GM21423 (cell line): ENCODE measurements at regions not wholly inside any gene's neighbourhood (a gene's known extent, or its start where the extent isn't known, plus 50 kb on each side); places are given as distances from the start of the nearest gene placed in this dataset.

Experiments used
- ATAC-seq: cut with Tn5 transposase; IDR thresholded peaks from one replicate; pipeline ENCODE4 v1.9.1; 2021; ENCODE audit warnings: mild to moderate bottlenecking, moderate library complexity; ENCODE audit not compliant: unreplicated experiment

DNA sequence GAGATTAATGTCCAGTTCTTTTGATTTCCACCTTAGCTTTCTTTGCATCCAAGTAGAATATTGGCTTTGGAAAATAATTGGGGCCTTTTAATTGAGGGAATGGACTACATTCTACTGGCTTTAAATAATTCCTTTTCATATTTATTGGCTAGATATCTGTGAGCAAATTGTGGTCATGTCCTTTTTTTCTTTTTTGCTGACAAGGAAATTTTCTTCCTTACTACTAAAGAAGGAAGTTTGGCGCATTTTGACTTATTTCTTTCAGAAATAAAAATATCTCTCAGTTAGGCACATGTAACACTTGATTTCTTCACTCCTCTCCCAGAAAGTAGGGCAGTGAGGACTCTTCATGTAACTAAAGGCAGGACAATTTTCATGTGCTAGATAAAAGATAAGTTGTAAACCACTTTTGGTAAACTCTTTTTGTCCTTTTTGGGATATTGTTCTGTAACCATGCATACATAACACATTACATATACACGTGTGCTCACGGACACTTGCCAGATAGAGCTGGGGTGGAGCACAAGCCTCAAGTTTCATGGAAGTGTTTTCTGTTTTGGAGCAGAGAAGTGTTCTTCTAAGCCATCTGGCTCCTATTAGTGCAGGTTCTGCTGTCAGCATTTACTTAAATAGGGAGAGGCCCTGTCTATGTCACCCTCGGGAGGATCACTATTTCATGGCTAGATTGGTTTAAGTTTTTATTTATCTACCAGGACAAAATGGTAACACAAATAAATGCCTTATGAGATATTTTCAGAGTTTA lies 85.1 kb upstream of the LRIG3 start:
- no peak for ATAC-seq

DNA sequence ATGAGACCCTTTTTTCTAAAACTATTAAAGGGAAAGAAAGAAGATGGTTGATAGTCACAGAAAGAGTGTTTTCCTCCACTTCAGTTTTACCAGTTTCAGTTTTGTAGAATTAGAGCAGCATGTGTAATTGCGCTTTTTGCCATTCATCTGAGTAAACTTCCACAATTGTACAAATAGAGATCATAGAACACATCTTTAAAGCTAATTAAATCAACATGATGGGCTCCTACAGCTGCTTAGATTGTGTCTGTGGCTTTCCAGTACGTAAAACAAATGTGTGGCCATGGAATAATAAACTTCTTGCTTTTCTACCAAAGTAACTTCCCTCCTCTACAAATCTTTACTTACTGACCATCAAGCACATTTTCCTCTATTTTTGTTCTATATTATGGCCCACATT lies 84.2 kb upstream of the LRIG3 start:
- ATAC-seq, result no peak

DNA sequence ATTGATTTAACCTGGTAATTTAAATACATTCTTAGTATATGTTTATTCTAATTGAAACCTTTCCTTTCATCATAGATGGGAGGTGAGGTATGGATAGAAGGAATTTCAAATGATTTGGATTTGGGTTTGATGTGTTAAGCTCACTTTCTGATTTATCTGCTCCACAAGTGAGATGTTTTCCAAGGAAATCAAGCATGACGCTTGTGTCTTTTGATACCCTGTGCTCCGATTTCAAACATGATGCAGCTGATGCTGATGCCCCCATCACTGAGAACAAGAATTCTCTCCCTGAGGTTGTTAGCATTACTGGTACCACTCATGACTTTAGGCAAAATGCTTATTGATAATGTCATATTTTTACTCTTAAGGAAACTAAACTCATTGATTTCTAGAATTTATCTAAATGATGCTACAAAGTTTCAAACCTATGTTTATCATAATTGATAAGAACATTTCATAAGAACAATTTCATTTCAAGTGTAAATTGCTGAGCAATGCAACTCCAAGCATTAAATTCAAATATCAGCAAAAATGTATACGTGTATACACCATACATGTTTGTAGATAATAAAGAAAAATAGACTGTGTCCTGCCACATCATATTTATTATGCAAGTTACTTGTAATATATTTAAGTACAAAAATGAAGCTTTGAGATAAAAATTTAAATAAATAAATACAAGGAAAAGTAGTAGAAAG lies 75.5 kb upstream of the LRIG3 start:
- no peak for ATAC-seq

DNA sequence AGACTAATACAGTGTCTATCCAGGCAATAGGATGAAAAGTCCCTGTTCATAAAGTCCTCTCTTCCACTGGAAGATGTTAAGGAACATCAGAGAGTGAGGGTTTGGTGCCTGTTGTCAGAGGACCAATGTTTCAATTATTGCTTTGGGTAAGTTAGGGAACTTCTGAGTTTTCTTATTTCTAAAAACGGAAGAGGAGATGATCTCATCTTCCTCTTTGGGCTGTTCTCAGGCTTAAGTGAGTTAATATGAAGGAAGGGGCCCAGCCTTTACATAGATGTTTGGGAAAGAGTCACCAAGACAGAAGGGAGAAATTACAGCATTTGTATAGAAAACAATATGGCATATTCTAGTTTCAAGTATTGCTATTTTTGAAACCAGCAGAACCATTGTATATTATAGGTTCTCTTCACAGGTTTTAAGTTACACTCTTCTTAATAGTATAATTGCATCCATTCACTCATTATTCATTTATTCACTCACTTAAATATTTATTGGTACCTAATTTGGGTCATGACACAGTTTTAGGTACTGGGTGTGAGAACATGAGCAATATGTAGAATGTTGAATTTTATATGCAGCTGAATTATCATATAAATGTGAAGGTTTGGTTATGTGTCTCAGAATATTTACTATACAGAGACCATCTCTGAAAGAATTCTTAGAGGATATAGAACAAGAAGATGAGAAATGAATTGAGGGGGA lies 68.5 kb upstream of the LRIG3 start:
- ATAC-seq, result no peak

GRCh38 chr12:58981961-58982360 lies 61.7 kb upstream of the LRIG3 start:
- no peak for ATAC-seq

DNA sequence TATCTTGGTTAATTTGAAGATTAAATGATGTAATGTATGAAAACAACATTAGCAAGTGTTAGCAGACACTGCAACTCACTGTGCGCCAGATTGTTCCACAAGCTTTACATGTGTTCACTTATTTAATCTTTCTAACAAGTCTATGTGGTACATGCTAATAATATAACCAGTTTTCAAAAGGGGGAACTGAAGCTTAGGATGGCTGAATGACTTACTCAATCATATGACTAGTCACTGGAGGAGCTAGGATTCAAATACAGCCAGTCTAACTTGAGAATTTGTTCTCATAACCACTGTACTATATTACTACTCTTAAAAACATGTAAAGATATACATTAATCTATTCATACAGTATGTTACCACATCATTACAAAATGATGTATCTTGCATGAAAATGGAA lies 60.5 kb upstream of the LRIG3 start:
- no peak for ATAC-seq

DNA sequence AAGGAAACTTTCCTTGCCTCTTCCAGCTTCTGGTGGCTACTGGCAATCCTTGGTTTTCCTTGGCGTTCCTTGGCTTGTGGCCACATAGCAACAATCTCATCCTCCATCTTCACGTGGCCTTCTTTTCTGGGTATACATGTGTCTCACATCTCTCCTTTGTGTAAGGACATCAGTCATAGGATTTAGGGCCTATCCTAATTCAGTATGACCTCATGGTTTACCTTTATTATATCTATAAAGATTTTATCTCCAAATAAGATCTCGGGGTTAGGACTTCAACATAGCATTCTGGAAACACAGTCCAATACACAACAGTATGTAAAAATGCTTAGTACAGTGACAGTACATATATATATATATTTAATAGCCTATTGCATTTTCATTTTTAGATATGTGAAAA lies 58.4 kb upstream of the LRIG3 start:
- no peak for ATAC-seq

- no peak for ATAC-seq
Observed at GRCh38 chr12:58977476-58977875, 57.2 kb upstream of the LRIG3 start.

- no peak for ATAC-seq
Observed at GRCh38 chr12:58976146-58976545, 55.8 kb upstream of the LRIG3 start.
